Choroid plexus epithelial cell (primary cell): ENCODE measurements at regions not wholly inside any gene's neighbourhood (a gene's known extent, or its start where the extent isn't known, plus 50 kb on each side); places are given as distances from the start of the nearest gene placed in this dataset.
"Not testable (repeated sequence)": the region's sequence is repeated elsewhere in the genome, so short reads cannot be mapped to it uniquely, and the experiment has no call there.

Source experiments
- DNase-seq: peaks from one replicate; pipeline ENCODE4 v3.0.0-alpha.2; 2010; ENCODE audit warnings: low read depth
- H3K4me3 ChIP-seq: 2 replicates; pipeline ENCODE4 v1.5.1; 2011; ENCODE audit warnings: low read depth, mild to moderate bottlenecking, control low read depth, low read length, moderate library complexity
- TF ChIP-seq, protein P1 (sequence below): conservative IDR thresholded peaks from 2 replicates; pipeline ENCODE4 v1.5.1; 2011; ENCODE audit warnings: low read depth, mild to moderate bottlenecking, control low read depth, inconsistent platforms, low read length, moderate library complexity

DNA sequence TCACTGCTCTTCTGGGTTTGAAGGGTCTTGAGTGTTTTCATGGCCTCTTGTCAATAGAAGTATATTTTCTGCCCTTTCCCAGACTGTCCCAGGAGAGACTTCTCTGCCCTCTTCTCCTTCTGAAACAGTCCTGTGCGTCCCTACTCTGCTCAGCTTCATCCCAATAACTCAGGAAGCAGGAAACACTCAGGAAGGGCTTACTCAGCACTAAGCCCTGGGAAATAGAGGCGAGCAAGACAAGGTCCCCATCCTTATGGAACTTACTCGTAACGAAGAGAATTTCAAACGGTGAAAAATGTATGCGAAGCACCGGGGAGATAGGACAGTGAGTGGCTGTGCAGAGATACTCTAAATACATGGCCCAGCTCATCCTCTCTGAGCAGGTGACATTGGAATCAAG, 52.8 kb upstream of the TFRC start:
- H3K4me3 ChIP-seq = no peak overlapping the region
- TF ChIP-seq, protein P1, sequence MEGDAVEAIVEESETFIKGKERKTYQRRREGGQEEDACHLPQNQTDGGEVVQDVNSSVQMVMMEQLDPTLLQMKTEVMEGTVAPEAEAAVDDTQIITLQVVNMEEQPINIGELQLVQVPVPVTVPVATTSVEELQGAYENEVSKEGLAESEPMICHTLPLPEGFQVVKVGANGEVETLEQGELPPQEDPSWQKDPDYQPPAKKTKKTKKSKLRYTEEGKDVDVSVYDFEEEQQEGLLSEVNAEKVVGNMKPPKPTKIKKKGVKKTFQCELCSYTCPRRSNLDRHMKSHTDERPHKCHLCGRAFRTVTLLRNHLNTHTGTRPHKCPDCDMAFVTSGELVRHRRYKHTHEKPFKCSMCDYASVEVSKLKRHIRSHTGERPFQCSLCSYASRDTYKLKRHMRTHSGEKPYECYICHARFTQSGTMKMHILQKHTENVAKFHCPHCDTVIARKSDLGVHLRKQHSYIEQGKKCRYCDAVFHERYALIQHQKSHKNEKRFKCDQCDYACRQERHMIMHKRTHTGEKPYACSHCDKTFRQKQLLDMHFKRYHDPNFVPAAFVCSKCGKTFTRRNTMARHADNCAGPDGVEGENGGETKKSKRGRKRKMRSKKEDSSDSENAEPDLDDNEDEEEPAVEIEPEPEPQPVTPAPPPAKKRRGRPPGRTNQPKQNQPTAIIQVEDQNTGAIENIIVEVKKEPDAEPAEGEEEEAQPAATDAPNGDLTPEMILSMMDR = no peak

DNA sequence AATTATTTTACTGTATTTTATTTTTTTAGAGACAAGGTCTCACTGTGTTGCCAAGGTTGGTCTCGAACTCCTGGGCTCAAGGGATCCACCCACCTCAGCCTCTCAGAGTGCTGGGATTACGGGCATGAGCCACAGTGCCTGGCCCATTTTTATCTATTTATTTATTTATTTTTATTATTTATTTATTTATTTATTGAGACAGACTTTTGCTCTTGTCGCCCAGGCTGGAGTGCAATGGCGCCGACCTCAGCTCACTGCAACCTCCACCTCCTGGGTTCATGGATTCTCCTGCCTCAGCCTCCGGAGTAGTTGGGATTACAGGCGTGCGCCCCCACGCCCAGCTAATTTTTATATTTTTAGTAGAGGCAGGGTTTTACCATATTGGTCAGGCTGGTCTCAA, 52.0 kb upstream of the TFRC start:
- H3K4me3 ChIP-seq, DNase-seq: not testable (repeated sequence)

More for the DNA sequence above, 52.8 kb upstream of the TFRC start:
- no peak for DNase-seq

- no peak for DNase-seq
- H3K4me3 ChIP-seq = no peak overlapping the region
- TF ChIP-seq, protein P1 = no peak
These were observed 50.0 kb upstream of the TFRC start for GRCh38 chr3:196131921-196132320.
